ENCODE measurements at regions not wholly inside any gene's neighbourhood (a gene's known extent, or its start where the extent isn't known, plus 50 kb on each side); places are given as distances from the start of the nearest gene placed in this dataset.

DNA sequence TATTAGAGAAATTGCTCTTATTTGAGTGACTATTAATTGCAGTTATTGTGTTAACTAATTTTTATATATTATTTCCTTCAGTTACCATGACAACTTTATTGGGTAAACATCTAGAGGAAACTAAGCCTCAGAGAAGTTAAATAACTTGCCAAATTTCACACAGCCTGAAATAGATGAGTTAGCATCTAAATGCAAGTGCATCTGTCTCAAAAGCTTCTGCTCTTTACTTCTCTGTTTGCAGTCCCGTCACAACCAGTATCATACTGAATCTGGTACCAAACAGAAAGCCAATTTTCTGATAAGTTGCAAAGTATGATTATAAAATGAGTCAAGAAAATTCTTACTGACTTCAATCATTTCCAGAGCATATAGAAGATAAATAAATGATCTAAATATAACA lies 1544.9 kb upstream of the PCDH7 start:
- TF ChIP-seq GATA2 (IDR thresholded peaks at IDR 0.05; ENCODE audit: low read depth, low read length) = no peak
- no peak for TF ChIP-seq GATA3 (IDR thresholded peaks at IDR 0.05; ENCODE audit: low read depth, low read length)

All from SH-SY5Y (cell line).